ENCODE measurements at regions not wholly inside any gene's neighbourhood (a gene's known extent, or its start where the extent isn't known, plus 50 kb on each side); places are given as distances from the start of the nearest gene placed in this dataset.

- TF ChIP-seq ZNF274 (IDR thresholded peaks at IDR 0.05; ENCODE audit: low read depth, low read length) (no peak), SUZ12 (IDR thresholded peaks at IDR 0.05; ENCODE audit: extremely low read depth, insufficient read depth, insufficient read length) (no peak), YY1 (IDR thresholded peaks at IDR 0.05; ENCODE audit: insufficient read depth, insufficient read length) (no peak)
Observed at GRCh38 chr16:6857575-6857974, 475.1 kb upstream of the RBFOX1 start.
